LNCAP (cell line): ENCODE measurements at regions not wholly inside any gene's neighbourhood (a gene's known extent, or its start where the extent isn't known, plus 50 kb on each side); places are given as distances from the start of the nearest gene placed in this dataset.

ENCODE experiments used
- TF ChIP-seq, protein P1 (sequence below): fragments of 450-650 bp; IDR thresholded peaks from 2 replicates; pipeline ENCODE4 v1.5.1; 2017; ENCODE audit warnings: mild to moderate bottlenecking

DNA sequence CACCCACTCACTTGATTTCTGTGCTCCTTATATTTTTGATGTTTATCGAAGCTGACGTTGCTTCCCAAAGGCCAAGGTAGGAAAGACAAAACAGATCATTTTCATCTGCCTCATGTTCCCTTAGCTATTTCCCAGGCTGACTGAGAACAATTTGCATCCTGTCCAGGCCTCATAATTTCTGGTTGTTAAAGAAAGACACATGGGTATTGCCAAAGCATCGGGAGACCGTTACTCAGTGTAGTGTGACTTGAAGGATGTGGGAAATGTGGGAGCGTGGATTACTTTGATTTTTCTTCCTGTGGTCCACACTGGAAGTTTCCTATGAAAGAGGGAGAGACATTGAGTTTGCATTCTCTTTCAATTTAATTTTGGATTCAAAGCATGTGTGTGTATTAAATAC, 204.6 kb downstream of the TRIB2 start:
- TF ChIP-seq, protein P1, sequence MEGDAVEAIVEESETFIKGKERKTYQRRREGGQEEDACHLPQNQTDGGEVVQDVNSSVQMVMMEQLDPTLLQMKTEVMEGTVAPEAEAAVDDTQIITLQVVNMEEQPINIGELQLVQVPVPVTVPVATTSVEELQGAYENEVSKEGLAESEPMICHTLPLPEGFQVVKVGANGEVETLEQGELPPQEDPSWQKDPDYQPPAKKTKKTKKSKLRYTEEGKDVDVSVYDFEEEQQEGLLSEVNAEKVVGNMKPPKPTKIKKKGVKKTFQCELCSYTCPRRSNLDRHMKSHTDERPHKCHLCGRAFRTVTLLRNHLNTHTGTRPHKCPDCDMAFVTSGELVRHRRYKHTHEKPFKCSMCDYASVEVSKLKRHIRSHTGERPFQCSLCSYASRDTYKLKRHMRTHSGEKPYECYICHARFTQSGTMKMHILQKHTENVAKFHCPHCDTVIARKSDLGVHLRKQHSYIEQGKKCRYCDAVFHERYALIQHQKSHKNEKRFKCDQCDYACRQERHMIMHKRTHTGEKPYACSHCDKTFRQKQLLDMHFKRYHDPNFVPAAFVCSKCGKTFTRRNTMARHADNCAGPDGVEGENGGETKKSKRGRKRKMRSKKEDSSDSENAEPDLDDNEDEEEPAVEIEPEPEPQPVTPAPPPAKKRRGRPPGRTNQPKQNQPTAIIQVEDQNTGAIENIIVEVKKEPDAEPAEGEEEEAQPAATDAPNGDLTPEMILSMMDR, result no peak

DNA sequence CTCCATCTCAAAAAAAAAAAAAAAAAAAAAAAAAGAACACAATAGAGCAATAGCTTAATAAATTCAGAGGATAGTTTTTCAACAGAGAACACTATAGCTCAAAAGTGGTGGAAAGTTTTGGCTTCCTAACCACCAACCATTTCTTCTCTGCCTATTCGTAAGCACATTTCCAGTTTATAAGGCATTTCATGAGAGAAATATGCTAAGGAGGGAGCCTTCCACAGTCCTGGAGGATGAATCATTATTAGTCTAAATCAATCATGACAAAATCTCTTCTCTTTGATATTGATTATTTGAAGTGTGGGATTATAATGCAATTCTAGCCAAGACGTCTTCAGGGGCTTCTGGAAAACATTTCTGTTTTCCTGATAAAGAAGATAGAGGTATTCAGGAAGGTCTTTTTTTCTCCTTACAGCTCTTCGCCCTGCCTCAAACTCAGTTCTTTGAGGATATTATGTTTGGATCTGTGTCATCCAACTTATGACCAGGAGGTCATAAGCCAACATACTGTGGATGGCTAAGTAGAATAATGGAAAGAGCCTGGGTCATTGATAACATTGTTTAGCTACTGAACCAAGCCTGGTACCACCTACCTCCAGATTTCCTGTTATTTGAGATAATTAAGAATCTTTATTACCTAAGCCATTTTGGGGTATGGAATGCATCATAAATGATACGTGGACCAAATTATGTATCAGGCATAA, 207.3 kb downstream of the TRIB2 start:
- TF ChIP-seq, protein P1, result no peak

DNA sequence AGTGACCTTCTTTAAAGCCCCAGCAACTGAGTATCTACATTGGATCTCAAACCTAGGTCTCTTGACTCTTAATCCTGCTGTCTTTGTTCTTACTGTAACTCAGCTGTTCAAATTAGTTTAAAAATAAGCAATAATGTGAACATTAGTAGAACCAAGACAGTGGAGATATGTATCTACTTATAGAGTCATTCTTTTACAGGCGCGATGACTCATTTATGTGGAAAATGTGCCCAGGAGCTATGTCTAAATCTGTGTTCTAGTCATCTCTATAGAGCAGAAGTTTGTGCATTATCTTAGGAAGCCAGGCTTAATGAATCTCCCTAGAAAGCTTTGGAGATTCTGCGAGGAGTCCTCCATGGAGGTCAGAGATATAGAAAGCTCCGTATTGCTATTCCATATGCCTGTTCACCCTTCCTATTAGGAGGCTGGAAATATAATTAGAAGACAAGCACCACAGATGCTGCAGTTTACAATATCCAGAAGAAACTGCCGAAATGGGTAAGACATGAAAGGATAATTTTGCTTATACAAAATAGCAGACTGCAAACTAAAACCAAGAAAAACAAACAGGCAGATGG, 211.6 kb downstream of the TRIB2 start:
- TF ChIP-seq, protein P1, result no peak

DNA sequence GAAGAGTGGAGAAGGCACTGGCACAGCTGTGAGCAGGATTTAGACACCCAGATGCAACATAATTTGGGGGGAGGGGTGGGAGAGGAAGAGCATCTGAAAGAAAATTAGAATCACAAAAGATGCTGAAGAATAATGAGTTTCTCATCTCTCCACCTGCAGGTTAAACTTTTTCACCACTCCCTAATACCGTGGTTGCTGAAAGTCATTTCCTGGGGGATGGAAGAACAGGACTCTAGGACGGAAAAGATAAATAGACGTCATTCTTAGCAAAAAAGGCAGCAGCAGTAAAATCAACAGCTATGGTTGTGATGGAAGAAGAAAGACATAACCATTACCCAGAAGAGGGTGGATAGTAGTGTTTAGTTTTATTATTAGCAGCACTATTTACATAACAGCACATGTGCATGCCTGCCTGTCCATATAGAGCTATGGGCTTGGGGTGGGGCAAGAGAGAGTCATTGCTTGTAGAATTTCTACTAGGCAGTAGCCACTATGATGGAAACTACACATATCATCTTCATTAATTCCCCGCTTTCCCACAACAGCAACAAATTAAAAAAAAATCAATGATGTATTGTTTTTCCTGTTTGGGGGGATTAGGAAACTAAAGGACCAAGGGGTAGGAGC, 212.2 kb downstream of the TRIB2 start:
- TF ChIP-seq, protein P1, result no peak

DNA sequence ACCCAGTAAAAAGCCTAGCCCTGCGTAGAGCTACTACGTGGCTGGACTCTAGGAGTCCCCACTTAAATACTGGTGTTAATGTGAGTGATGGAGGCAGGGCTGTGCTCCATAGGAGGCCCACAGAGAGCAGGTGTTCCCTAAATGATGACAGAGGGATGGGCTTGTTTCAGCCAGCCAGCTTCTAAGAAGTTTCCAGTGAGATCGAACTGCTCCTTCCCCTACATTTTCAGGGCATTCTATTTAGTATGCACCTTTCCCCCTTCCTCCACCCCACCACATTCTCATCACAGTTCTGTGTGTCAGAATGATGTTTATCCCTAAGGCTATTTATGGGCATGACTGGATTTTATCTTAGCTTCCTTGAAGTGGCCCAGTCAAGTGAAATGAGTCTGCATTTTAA, 213.0 kb downstream of the TRIB2 start:
- TF ChIP-seq, protein P1, result no peak

DNA sequence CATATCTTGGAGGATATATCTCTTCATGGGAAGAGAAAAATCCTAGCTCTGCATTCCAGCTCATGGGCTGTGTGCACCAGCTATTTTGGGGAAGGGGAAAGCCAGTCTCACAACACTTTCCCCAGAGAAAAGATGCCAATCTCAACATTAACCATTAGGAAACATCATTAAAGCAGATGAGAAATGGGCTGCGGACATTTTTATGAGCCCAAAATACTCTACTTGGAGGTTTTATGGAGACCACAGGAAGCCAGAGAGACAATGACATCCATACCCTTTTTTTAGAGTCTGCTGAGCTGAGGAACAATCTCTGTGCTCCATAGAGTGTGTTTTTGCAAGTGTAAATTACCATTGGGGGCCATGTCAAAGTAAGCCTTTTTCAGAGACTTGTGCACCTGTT, 213.7 kb downstream of the TRIB2 start:
- TF ChIP-seq, protein P1, result no peak

DNA sequence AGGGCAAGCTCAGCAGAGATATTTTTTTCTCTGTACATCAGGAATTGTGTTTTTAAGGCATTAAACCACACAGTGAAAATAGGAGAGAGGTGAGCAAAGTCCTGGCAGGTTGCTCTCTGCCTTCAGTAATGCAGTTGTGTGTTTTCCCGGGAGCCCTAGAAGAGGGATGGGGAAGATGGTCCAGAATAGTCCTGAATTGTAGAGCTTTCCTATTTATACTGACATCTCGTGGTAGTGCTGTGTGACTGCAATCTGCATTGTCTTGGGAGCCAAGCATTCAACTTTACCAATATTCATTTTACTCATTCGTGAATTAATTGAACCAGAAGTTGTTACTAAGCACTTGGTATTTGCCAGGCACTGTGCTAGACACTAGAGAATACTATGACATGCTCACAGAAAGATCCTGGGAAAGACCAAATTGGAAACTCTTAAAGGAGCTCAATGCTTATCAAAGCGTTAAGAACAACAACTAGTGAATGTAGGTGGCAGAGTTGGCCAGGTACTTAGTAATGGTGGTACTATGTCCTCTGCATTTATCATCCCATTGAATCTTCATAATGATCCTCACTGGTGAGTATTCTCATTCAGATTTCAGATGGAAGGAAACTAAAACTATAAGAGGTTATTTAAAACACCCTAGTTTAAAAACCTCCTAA, 214.6 kb downstream of the TRIB2 start:
- TF ChIP-seq, protein P1, result peak; percentile 59
